Adrenal gland (tissue), 9 donors: ENCODE measurements at regions not wholly inside any gene's neighbourhood (a gene's known extent, or its start where the extent isn't known, plus 50 kb on each side); places are given as distances from the start of the nearest gene placed in this dataset.

Source experiments
- DNase-seq, 7 donors: peaks; one replicate each; pipeline ENCODE4 v3.0.0-alpha.2; 2019 to 2020
- H3K27ac ChIP-seq, 5 donors: fragments of 200-600 bp; sonication (generic) in 4 of 5; 1 replicate in 3 of 5; 2 replicates in 2 of 5; pipeline versions ENCODE4 v1.5.1 to v1.8.0; 2016 to 2020; ENCODE audit warnings: mild to moderate bottlenecking in 1 of 5
- H3K27me3 ChIP-seq: fragments of 200-600 bp; 2 replicates; pipeline ENCODE4 v1.8.0; 2021
- H3K36me3 ChIP-seq, 2 donors: fragments of 200-600 bp; replicated peaks in 1 of 2; 1 replicate in 1 of 2; 2 replicates in 1 of 2; pipeline versions ENCODE4 v1.5.1 to v1.8.0; 2018 to 2022
- H3K4me1 ChIP-seq, 2 donors: fragments of 200-600 bp; replicated peaks in 1 of 2; 1 replicate in 1 of 2; 2 replicates in 1 of 2; pipeline versions ENCODE4 v1.5.1 to v1.8.0; 2018 to 2021
- H3K4me3 ChIP-seq, 4 donors: fragments of 200-600 bp; sonication (generic) in 3 of 4; one replicate each; pipeline ENCODE4 v1.5.1; 2016 to 2018
- H3K9me3 ChIP-seq, 3 donors: fragments of 200-600 bp; sonication (generic) in 1 of 3; replicated peaks in 1 of 3; 1 replicate in 2 of 3; 2 replicates in 1 of 3; pipeline versions ENCODE4 v1.5.1 to v1.8.0; 2016 to 2021
- CTCF ChIP-seq, 6 experiments: fragments of 450-650 bp in 4 of 6; fragments of 200-600 bp in 2 of 6; sonication (generic) in 1 of 6; IDR thresholded peaks; 1 replicate in 5 of 6; 2 replicates in 1 of 6; pipeline versions ENCODE4 v1.5.1 to v1.8.0; 2016 to 2021; ENCODE audit warnings: antibody characterized with exemption in 6 of 6, mild to moderate bottlenecking in 2 of 6, moderate library complexity in 1 of 6
- POLR2A ChIP-seq, 2 donors: fragments of 450-650 bp; IDR thresholded peaks; one replicate each; pipeline ENCODE4 v1.6.1; 2017; ENCODE audit warnings: antibody characterized with exemption in 2 of 2, mild to moderate bottlenecking in 2 of 2, moderate library complexity in 1 of 2
- WGBS, 4 donors: extraction: QIAGEN DNeasy Blood & Tissue Kit in 2 of 4; methylation state at CpG; one replicate each; pipeline versions ENCODE4 v1.1.5 to v1.1.7; 2013 to 2017; 5-methylcytosine and 5-hydroxymethylcytosine counted together
- intact Hi-C, 2 donors: fragments of 100-400 bp; cut with DNase I; formaldehyde crosslinking; loops; one replicate each; pipeline versions ENCODE4 v1.14.1 to v1.15.0; 2022 to 2023
- donor health status: healthy with polysubstance abuse.
- donor health status: Bipolar disorder and iron deficiency.
- donor health status: DM: yes; HTN: yes; CAD: no.
- donor health status: DM: no; HTN: no; CAD: no.
- donor health status: DM: no; HTN: no; CAD: no.

- WGBS, 4 donors: 18 to 50% (median 32%) methylated on average over 4 of the region's 4 CpGs
- intact Hi-C loops: no loop called here
Measured at GRCh38 chr16:26802440-26802839, 264.3 kb upstream of the C16orf82 start.

GRCh38 chr16:26802965-26803364 is 263.8 kb upstream of the C16orf82 start:
- intact Hi-C loops: no loop called here
- no peaks in the 10 kb centered on the region for H3K27me3 ChIP-seq
- DNase-seq: no peak

More at GRCh38 chr16:26802440-26802839, 264.3 kb upstream of the C16orf82 start:
- Histone ChIP-seq H3K27me3 (no peaks in the 10 kb centered on the region), H3K4me1 (no peaks in the 10 kb centered on the region), H3K36me3 (no peaks in the 10 kb centered on the region), H3K9me3 (no peaks in the 10 kb centered on the region), H3K27ac (no peak overlapping the region), H3K4me3 (no peak overlapping the region)
- DNase-seq: no peak
- TF ChIP-seq CTCF (IDR thresholded peaks at IDR 0.05): no peak
- TF ChIP-seq POLR2A (IDR thresholded peaks at IDR 0.05): no peak

GRCh38 chr16:26806657-26807056 is 260.1 kb upstream of the C16orf82 start:
- intact Hi-C loops: no loop called here
- WGBS, 4 donors: 67 to 83% (median 70%) methylated on average over 6 of the region's 6 CpGs
- Histone ChIP-seq H3K27me3 (no peaks in the 10 kb centered on the region), H3K4me1 (no peaks in the 10 kb centered on the region), H3K27ac (no peak overlapping the region), H3K4me3 (no peak overlapping the region), H3K36me3 (no peaks in the 10 kb centered on the region), H3K9me3 (no peaks in the 10 kb centered on the region)
- no peak for DNase-seq
- TF ChIP-seq POLR2A (IDR thresholded peaks at IDR 0.05) (no peak), CTCF (IDR thresholded peaks at IDR 0.05) (no peak)

More at GRCh38 chr16:26802965-26803364, 263.8 kb upstream of the C16orf82 start:
- H3K36me3 ChIP-seq: no peaks in the 10 kb centered on the region
- TF ChIP-seq CTCF (IDR thresholded peaks at IDR 0.05) (no peak), POLR2A (IDR thresholded peaks at IDR 0.05) (no peak)
- H3K4me3 ChIP-seq: no peak overlapping the region
- H3K27ac ChIP-seq: no peak overlapping the region
- H3K4me1 ChIP-seq: no peaks in the 10 kb centered on the region
- H3K9me3 ChIP-seq: no peaks in the 10 kb centered on the region

- Histone ChIP-seq H3K36me3 (no peaks in the 10 kb centered on the region), H3K27me3 (no peaks in the 10 kb centered on the region), H3K27ac (no peak overlapping the region), H3K9me3 (no peaks in the 10 kb centered on the region), H3K4me3 (no peak overlapping the region), H3K4me1 (no peaks in the 10 kb centered on the region)
- 50 to 74% (median 57%) methylated on average over 2 of the region's 2 CpGs for WGBS, 4 donors
- DNase-seq: no peak
- intact Hi-C loops: no loop called here
- TF ChIP-seq CTCF (IDR thresholded peaks at IDR 0.05) (no peak), POLR2A (IDR thresholded peaks at IDR 0.05) (no peak)
Measured at GRCh38 chr16:26809461-26809860, 257.3 kb upstream of the C16orf82 start.
